IPS-NIHi11 (cell line): ENCODE measurements at regions not wholly inside any gene's neighbourhood (a gene's known extent, or its start where the extent isn't known, plus 50 kb on each side); places are given as distances from the start of the nearest gene placed in this dataset.

Experiments
- DNase-seq: peaks from one replicate; pipeline ENCODE4 v3.0.0; 2012; ENCODE audit warnings: mixed read lengths, low spot score

GRCh38 chr5:175243441-175243840 lies 200.5 kb downstream of the DRD1 start:
- no peak for DNase-seq

- no peak for DNase-seq
Observed at GRCh38 chr5:175242207-175242606, 201.8 kb downstream of the DRD1 start.

DNA sequence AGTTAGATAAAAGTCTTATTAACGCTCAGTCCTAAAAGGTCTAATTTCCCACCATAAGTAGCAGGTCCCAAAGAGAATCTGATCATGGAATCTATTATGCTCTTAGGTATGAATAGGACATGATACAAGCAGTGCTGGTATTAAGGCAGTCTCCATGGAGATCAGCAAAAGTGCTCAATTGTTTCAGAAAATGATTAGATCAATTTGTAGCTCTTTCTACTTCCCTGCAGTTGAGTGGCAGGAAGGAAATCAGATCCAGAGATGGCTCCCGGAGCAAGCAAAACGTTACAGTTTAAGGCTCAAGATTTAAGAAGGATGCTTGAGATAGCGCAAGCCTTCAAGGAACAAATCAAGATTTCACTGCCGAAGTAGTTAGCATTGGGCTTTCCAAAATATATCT lies 205.7 kb downstream of the DRD1 start:
- DNase-seq: no peak

GRCh38 chr5:175236176-175236575 lies 207.8 kb downstream of the DRD1 start:
- DNase-seq: no peak

GRCh38 chr5:175235251-175235960 lies 208.6 kb downstream of the DRD1 start:
- no peak for DNase-seq

GRCh38 chr5:175230299-175230698 lies 213.7 kb downstream of the DRD1 start:
- DNase-seq: no peak

- no peak for DNase-seq
Observed at GRCh38 chr5:175226506-175226905, 217.5 kb downstream of the DRD1 start.

- DNase-seq: no peak
Observed at GRCh38 chr5:175223291-175223690, 220.7 kb downstream of the DRD1 start.

DNA sequence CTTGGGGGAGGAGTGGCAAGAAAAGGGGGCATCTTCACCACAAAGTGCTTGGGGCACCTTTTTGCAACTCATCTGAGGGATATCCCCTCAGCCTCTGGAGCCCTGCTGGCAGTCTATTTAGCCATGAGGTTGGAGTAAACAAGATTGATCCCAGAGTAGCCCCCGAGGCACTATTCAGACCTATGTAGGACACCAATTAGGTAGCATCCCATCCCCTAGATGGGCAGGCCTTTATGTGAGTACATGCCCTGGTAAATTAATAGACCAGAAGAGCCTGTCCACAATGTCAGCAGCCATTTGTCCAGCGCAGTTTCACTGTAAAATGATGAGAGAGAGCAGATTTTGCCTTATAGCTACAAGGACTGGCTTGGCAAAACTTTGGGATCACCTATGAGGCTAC lies 221.4 kb downstream of the DRD1 start:
- no peak for DNase-seq

GRCh38 chr5:175220549-175220948 lies 223.4 kb downstream of the DRD1 start:
- DNase-seq: no peak

- DNase-seq: no peak
Observed at GRCh38 chr5:175219366-175219765, 224.6 kb downstream of the DRD1 start.

- no peak for DNase-seq
Observed at GRCh38 chr5:175216991-175217390, 227.0 kb downstream of the DRD1 start.

GRCh38 chr5:175215906-175216305 lies 228.1 kb downstream of the DRD1 start:
- DNase-seq: no peak

GRCh38 chr5:175214152-175214551 lies 229.8 kb downstream of the DRD1 start:
- no peak for DNase-seq

GRCh38 chr5:175211956-175212756 lies 231.8 kb downstream of the DRD1 start:
- DNase-seq: no peak

- no peak for DNase-seq
Observed at GRCh38 chr5:175207321-175208040, 236.5 kb downstream of the DRD1 start.

DNA sequence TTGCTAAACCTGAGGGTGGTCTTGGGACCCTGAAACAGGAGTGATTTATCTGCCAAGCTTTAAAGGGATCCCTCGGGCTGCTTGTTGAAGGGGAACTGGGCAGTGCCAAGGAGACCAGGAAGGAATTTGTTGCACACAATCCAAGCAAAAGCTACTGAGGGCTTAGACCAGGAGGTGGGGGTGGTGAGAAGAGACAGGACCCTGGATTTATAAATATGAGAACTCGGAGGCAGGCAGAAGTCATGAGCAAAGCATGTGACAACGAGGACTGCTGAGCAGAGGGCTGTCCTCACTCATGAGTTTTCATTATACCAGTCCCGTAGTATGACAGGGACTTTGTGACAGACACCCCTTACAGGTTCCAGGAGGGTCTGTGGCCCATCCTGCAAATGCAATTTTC lies 237.3 kb downstream of the DRD1 start:
- no peak for DNase-seq

GRCh38 chr5:175202463-175203068 lies 241.4 kb downstream of the DRD1 start:
- DNase-seq: no peak

GRCh38 chr5:175201393-175201792 lies 242.6 kb downstream of the DRD1 start:
- DNase-seq: no peak

DNA sequence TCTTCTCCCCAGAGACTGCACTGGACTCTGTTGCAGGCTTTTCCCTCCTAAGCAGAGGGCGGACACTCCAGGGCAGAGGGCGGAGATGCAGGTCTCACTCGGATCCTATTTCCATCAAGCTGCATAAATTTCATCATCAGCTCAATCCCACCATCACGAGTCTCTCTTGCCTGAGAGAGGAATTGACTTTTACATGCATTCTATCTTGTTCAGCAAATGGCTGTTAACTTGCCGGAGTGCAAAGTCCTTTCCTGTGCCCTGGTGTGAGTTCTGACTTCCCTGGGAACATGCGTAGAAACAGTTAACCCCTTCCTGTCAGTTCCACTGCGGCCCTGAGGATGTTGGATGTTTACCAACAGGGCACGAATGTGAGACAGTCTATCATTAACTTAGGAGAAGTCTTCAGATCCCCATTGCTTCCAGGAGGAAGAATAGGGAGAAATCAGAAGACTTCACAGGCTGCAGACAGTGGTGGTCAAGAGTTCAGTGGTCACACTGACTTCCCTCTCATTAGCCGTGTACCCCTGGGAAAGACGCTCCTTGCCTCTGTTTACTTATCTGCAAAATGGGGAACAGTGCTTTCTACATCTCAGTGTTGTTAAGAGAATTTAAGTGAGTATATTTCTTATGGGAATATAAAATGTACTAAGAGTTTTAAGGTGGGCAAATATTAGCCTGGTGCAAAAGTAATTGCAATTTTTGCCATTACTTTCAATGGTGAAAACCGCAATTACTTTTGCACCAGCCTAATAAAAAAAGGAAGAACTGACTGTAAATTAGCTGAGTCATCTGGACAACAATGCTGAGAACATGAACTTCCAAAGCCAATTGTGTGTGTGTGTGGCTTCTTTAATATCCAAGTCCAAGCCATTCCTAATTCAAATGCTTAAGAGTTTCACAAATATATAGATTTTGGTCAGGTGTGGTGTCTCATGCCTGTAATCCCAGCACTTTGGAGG lies 248.0 kb downstream of the DRD1 start:
- peak; percentile 35 for DNase-seq

GRCh38 chr5:175181331-175181730 lies 262.7 kb downstream of the DRD1 start:
- DNase-seq: no peak
